K562 (cell line): ENCODE measurements at regions not wholly inside any gene's neighbourhood (a gene's known extent, or its start where the extent isn't known, plus 50 kb on each side); places are given as distances from the start of the nearest gene placed in this dataset.

ENCODE experiments used
- BRD9 ChIP-seq: fragments of 450-650 bp; IDR thresholded peaks from 2 replicates; pipeline ENCODE4 v1.6.1; 2018; ENCODE audit warnings: low read depth; ENCODE audit not compliant: partially characterized antibody
- JUN ChIP-seq, 2 experiments: sonication (generic) in 1 of 2; formaldehyde crosslinking in 1 of 2; IDR thresholded peaks; 2 replicates each; pipeline versions ENCODE4 v1.6.1 to v1.8.0; 2012 to 2022; ENCODE audit warnings: borderline replicate concordance in 2 of 2, mild to moderate bottlenecking in 2 of 2, improper control_type of control experiment in 1 of 2, low read depth in 1 of 2, low read length in 1 of 2, missing genetic modification reagents in 1 of 2
- POLR2AphosphoS5 ChIP-seq: IDR thresholded peaks from 2 replicates; pipeline ENCODE4 v1.6.1; 2011; ENCODE audit warnings: mild to moderate bottlenecking, low read depth, low read length, moderate library complexity; ENCODE audit not compliant: control insufficient read depth, insufficient read depth
- ZNF121 ChIP-seq: sonication (generic); formaldehyde crosslinking; conservative IDR thresholded peaks from 2 replicates; pipeline ENCODE4 v1.8.0; 2022; ENCODE audit warnings: missing genetic modification reagents
- TF ChIP-seq, protein P1 (sequence below), 3 experiments: IDR thresholded peaks in 2 of 3; conservative IDR thresholded peaks in 1 of 3; 2 replicates each; pipeline ENCODE4 v1.5.1; 2011 to 2012; ENCODE audit warnings: low read length in 3 of 3, mild to moderate bottlenecking in 3 of 3, control low read depth in 2 of 3, improper control_type of control experiment in 1 of 3, inconsistent platforms in 1 of 3, low read depth in 1 of 3, mixed read lengths in 1 of 3, moderate library complexity in 1 of 3; ENCODE audit not compliant: insufficient read depth in 2 of 3
- TF ChIP-seq, protein P2 (sequence below): sonication (generic); formaldehyde crosslinking; IDR thresholded peaks from 2 replicates; pipeline ENCODE4 v1.9.0; 2022; ENCODE audit warnings: mild to moderate bottlenecking, missing genetic modification reagents
- TF ChIP-seq, protein P3 (sequence below): sonication (generic); formaldehyde crosslinking; IDR thresholded peaks from 2 replicates; pipeline ENCODE4 v1.8.0; 2022; ENCODE audit warnings: mild to moderate bottlenecking, missing genetic modification reagents

DNA sequence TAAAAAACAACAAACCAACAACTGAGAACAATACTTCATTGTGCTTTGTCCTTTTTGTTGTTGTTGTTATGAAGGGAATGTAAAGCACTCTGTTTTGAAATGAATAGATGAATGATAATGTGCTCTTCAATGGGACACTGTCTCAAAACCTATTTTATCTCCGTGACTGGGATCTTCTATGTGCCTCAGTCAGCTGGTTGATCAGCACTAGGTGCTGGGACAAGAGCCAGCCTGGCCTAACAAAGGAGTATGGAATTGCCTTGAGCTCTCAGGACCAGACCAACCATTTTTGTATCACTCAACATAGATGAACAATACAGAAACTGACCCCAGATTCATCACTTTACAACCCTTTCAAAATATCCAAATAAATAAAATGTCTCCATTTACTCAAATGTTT is 440.2 kb downstream of the KCNJ2 start:
- TF ChIP-seq, protein P1, sequence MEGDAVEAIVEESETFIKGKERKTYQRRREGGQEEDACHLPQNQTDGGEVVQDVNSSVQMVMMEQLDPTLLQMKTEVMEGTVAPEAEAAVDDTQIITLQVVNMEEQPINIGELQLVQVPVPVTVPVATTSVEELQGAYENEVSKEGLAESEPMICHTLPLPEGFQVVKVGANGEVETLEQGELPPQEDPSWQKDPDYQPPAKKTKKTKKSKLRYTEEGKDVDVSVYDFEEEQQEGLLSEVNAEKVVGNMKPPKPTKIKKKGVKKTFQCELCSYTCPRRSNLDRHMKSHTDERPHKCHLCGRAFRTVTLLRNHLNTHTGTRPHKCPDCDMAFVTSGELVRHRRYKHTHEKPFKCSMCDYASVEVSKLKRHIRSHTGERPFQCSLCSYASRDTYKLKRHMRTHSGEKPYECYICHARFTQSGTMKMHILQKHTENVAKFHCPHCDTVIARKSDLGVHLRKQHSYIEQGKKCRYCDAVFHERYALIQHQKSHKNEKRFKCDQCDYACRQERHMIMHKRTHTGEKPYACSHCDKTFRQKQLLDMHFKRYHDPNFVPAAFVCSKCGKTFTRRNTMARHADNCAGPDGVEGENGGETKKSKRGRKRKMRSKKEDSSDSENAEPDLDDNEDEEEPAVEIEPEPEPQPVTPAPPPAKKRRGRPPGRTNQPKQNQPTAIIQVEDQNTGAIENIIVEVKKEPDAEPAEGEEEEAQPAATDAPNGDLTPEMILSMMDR (IDR thresholded peaks at IDR 0.05 in 2 of 3, conservative IDR thresholded peaks at IDR 0.05 in 1 of 3; ENCODE audit: insufficient read depth in 2 of 3, low read depth in 1 of 3, low read length in 3 of 3) = no peak
- TF ChIP-seq BRD9 (no peak), ZNF121 (no peak), POLR2AphosphoS5 (no peak), JUN (IDR thresholded peaks at IDR 0.05; ENCODE audit: borderline replicate concordance, low read depth, low read length) (no peak), JUN (CRISPR knock-in tag; IDR thresholded peaks at IDR 0.05; ENCODE audit: borderline replicate concordance) (no peak)
- TF ChIP-seq, protein P2, sequence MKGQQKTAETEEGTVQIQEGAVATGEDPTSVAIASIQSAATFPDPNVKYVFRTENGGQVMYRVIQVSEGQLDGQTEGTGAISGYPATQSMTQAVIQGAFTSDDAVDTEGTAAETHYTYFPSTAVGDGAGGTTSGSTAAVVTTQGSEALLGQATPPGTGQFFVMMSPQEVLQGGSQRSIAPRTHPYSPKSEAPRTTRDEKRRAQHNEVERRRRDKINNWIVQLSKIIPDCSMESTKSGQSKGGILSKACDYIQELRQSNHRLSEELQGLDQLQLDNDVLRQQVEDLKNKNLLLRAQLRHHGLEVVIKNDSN = no peak
- TF ChIP-seq, protein P3, sequence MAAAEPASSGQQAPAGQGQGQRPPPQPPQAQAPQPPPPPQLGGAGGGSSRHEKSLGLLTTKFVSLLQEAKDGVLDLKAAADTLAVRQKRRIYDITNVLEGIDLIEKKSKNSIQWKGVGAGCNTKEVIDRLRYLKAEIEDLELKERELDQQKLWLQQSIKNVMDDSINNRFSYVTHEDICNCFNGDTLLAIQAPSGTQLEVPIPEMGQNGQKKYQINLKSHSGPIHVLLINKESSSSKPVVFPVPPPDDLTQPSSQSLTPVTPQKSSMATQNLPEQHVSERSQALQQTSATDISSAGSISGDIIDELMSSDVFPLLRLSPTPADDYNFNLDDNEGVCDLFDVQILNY (CRISPR knock-in tag) = no peak
